ENCODE measurements at regions not wholly inside any gene's neighbourhood (a gene's known extent, or its start where the extent isn't known, plus 50 kb on each side); places are given as distances from the start of the nearest gene placed in this dataset.

- TF ChIP-seq MYC (IDR thresholded peaks at IDR 0.05; ENCODE audit: low read depth, low read length) (no peak), CTCF (IDR thresholded peaks at IDR 0.05; ENCODE audit: low read depth, low read length) (no peak)
Measured at GRCh38 chr2:40030456-40030975, 251.5 kb upstream of the THUMPD2 start.

Data from NB4 (cell line).